Left lung (tissue), 4 donors: ENCODE measurements at regions not wholly inside any gene's neighbourhood (a gene's known extent, or its start where the extent isn't known, plus 50 kb on each side); places are given as distances from the start of the nearest gene placed in this dataset.

Source experiments
- ATAC-seq: fragments of 200-7000 bp; cut with Tn5 transposase; one replicate; pipeline ENCODE4 v1.9.1; 2020; ENCODE audit warnings: moderate library complexity
- DNase-seq, 4 donors: peaks; one replicate each; pipeline ENCODE4 v3.0.0-alpha.2; 2013 to 2020
- H3K27ac ChIP-seq, 2 donors: fragments of 200-600 bp; sonication (generic) in 1 of 2; one replicate each; pipeline versions ENCODE4 v1.5.0 to v1.8.0; 2020 to 2021
- H3K27me3 ChIP-seq, 2 donors: fragments of 200-600 bp; sonication (generic) in 1 of 2; one replicate each; pipeline versions ENCODE4 v1.5.0 to v1.8.0; 2020 to 2021
- H3K36me3 ChIP-seq, 2 donors: fragments of 200-600 bp; sonication (generic) in 1 of 2; one replicate each; pipeline versions ENCODE4 v1.5.0 to v1.8.0; 2020 to 2021
- H3K4me1 ChIP-seq, 2 donors: fragments of 200-600 bp; one replicate each; pipeline ENCODE4 v1.8.0; 2021
- H3K4me3 ChIP-seq, 2 donors: fragments of 200-600 bp; sonication (generic) in 1 of 2; one replicate each; pipeline versions ENCODE4 v1.5.0 to v1.8.0; 2020 to 2021; ENCODE audit warnings: mild to moderate bottlenecking in 1 of 2
- H3K9me3 ChIP-seq, 2 donors: fragments of 200-600 bp; sonication (generic) in 1 of 2; one replicate each; pipeline versions ENCODE4 v1.5.0 to v1.8.0; 2020 to 2021
- intact Hi-C, 2 donors: fragments of 100-400 bp; cut with DNase I; formaldehyde crosslinking; loops; one replicate each; pipeline versions ENCODE4 v1.11.2 to v1.14.2; 2022
- TF ChIP-seq, protein P1 (sequence below), 2 donors: fragments of 200-600 bp; sonication (generic) in 1 of 2; IDR thresholded peaks; one replicate each; pipeline versions ENCODE4 v1.5.0 to v1.8.0; 2021; ENCODE audit warnings: antibody characterized with exemption in 2 of 2
- donor health status: DM: no; HTN: yes; CAD: no.
- donor health status: DM: no; HTN: no; CAD: no.

DNA sequence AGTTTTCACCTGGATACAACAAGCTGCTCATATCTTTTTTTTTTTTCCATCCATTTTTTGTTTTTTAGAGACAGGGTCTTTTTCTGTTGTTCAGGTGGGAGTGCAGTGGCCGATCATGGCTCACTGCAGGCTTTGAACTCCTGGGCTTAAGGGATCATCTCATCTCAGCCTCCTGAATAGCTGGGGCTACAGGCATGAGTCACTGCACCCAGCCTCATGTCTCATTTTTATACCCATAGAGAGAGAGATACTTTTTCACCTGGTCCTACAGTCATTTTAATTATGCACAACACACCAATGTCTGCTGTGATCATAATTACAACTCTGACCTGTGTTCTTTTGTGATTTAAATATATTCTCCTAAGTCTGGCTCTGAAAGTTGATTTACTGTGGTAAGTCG lies 84.4 kb downstream of the KIF4B start:
- intact Hi-C loops, result no loop called here
- ATAC-seq (no peak), DNase-seq (no peak)
- TF ChIP-seq, protein P1, sequence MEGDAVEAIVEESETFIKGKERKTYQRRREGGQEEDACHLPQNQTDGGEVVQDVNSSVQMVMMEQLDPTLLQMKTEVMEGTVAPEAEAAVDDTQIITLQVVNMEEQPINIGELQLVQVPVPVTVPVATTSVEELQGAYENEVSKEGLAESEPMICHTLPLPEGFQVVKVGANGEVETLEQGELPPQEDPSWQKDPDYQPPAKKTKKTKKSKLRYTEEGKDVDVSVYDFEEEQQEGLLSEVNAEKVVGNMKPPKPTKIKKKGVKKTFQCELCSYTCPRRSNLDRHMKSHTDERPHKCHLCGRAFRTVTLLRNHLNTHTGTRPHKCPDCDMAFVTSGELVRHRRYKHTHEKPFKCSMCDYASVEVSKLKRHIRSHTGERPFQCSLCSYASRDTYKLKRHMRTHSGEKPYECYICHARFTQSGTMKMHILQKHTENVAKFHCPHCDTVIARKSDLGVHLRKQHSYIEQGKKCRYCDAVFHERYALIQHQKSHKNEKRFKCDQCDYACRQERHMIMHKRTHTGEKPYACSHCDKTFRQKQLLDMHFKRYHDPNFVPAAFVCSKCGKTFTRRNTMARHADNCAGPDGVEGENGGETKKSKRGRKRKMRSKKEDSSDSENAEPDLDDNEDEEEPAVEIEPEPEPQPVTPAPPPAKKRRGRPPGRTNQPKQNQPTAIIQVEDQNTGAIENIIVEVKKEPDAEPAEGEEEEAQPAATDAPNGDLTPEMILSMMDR (IDR thresholded peaks at IDR 0.05), result no peak
- H3K36me3 ChIP-seq, result no peaks in the 10 kb centered on the region
- no peaks in the 10 kb centered on the region for H3K4me1 ChIP-seq
- H3K9me3 ChIP-seq, result no peaks in the 10 kb centered on the region
- H3K4me3 ChIP-seq, result no peak overlapping the region
- no peaks in the 10 kb centered on the region for H3K27me3 ChIP-seq
- no peak overlapping the region for H3K27ac ChIP-seq

DNA sequence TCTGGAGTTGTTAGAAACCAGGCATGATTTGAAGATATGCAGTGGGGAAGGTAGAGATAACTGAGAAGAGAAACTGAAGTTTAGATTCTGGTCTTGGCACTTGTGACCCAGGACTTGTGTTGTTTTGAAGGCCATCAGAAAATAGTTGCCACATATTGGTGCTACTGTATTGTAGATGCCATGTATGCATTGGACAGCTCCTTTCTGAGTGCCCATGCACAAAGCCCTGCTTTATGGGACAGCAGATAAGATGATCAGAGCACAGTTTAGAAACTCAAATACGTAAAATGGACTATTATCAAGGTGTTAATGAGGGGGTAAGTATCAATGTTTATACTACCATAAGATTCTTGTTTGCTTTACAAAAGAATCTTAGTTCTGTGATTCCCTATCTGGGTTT lies 84.9 kb downstream of the KIF4B start:
- no peaks in the 10 kb centered on the region for H3K9me3 ChIP-seq
- intact Hi-C loops, result no loop called here
- DNase-seq (no peak), ATAC-seq (no peak)
- no peaks in the 10 kb centered on the region for H3K27me3 ChIP-seq
- no peak overlapping the region for H3K27ac ChIP-seq
- H3K36me3 ChIP-seq, result no peaks in the 10 kb centered on the region
- H3K4me3 ChIP-seq, result no peak overlapping the region
- TF ChIP-seq, protein P1 (IDR thresholded peaks at IDR 0.05), result no peak
- no peaks in the 10 kb centered on the region for H3K4me1 ChIP-seq

DNA sequence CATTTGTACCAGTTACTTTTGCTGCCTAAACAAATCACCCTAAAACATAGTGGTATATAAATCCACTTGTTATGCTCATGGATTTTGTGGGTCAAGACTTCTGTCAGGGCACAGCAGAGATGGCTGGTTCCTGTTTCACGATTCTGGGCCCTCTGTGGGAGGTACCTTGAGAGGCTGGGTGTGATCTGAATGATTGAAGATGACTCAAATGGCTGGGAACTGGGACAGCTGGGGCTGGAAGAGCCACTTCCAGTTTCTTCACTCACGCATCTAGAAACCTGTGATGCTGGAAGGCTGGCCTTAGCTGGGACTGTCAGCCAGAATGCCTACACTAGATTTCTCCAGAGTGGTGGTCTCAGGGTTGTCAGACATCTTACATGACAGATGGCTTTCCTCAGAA lies 88.1 kb downstream of the KIF4B start:
- ATAC-seq, result no peak

DNA sequence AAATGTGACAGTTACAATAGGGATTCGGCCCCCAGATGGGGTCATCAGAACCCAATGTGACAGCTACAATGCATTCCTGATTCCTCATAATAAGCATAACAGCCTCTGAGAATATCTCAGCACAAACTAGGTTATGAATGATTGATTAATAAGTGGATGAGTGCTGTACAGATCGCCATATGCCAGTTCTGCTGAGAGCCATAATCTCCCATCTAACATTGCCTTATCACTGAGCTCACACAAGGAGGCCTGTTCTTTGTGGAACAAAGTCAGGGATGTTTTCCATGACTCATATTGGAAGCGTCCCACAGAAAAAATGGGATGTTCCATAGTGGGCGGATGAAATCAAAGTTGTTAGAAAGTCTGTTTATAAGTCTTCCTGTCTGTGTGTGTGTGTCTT lies 89.6 kb downstream of the KIF4B start:
- H3K27me3 ChIP-seq, result no peaks in the 10 kb centered on the region
- DNase-seq, result no peak
- H3K9me3 ChIP-seq, result no peaks in the 10 kb centered on the region
- H3K27ac ChIP-seq, result no peak overlapping the region
- H3K4me3 ChIP-seq, result no peak overlapping the region
- H3K36me3 ChIP-seq, result no peaks in the 10 kb centered on the region
- TF ChIP-seq, protein P1 (IDR thresholded peaks at IDR 0.05), result no peak
- no peaks in the 10 kb centered on the region for H3K4me1 ChIP-seq
- no peak for ATAC-seq
- intact Hi-C loops, result no loop called here

More for the DNA sequence above, 88.1 kb downstream of the KIF4B start:
- H3K4me1 ChIP-seq, result no peaks in the 10 kb centered on the region
- TF ChIP-seq, protein P1 (IDR thresholded peaks at IDR 0.05), result no peak
- intact Hi-C loops, result no loop called here
- DNase-seq, result no peak
- H3K4me3 ChIP-seq, result no peak overlapping the region
- no peak overlapping the region for H3K27ac ChIP-seq
- H3K27me3 ChIP-seq, result no peaks in the 10 kb centered on the region
- H3K9me3 ChIP-seq, result no peaks in the 10 kb centered on the region
- no peaks in the 10 kb centered on the region for H3K36me3 ChIP-seq

DNA sequence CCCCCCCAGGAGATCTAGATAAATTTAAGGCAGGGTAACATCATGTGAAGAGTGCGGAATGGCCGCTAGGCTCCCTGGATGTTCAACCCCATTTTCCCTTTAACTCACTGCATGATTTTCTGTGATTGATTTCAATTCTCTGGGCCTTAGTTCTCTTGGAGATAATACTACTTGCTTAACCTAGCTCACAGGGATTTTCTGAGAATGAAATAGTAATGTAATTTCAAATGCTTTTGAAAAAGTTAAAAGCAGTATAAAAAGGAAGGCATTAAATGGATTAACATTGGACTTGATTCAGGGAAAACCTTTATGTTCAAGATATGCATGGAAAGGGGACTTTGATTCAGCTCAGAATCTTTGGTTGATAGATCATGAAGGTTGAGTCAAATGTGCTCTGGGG lies 90.9 kb downstream of the KIF4B start:
- Histone ChIP-seq H3K4me3 (no peak overlapping the region), H3K27me3 (no peaks in the 10 kb centered on the region), H3K36me3 (no peaks in the 10 kb centered on the region), H3K27ac (no peak overlapping the region), H3K9me3 (no peaks in the 10 kb centered on the region), H3K4me1 (no peaks in the 10 kb centered on the region)
- TF ChIP-seq, protein P1 (IDR thresholded peaks at IDR 0.05), result no peak
- intact Hi-C loops, result no loop called here
- DNase-seq, result no peak
- no peak for ATAC-seq
